ENCODE measurements at regions not wholly inside any gene's neighbourhood (a gene's known extent, or its start where the extent isn't known, plus 50 kb on each side); places are given as distances from the start of the nearest gene placed in this dataset.
A peak's percentile ranks its signal among the peaks of the same experiment; 100 is the strongest.

DNA sequence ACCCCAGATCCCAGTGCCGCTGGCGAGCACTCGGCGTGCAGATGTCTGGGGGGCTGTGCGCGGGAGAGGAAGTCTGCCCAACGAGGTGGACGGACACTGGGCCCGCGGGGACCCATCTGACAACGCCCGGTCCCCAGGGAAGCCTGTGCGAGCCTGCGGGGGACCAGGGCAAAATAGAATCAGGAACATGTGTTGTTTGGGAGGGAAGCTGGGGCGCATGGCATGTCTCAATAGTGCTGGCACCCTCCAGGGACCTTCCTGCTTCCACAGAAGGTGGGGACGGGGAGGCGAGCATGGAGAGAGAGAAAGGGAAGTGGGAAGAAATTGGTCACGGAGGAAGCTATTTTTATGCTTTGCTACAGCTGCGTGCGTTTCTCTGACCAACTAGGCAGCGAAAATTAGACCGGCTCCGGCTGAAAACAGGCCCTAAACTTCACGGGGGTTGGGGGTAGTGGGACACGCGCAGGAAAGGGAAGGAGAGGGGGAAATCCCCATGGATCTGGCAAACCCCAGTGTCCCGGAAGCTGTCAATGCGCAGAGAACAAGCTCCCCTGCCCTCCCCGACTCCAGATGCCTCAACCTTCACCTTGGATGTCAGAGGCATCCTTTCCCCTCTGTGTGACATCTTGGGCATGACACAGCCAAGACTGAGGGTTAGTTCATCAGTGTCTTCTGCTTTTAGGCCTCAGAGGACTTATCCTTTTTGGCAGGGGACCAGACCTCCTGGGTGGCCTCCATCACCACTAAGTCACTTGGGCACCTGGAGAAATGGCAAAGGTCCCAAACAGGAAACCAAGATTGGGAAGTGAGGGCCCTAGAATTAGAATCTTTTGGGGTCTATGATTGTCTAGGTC is 169.8 kb upstream of the BCOR start:
- DNase-seq = no peak

DNA sequence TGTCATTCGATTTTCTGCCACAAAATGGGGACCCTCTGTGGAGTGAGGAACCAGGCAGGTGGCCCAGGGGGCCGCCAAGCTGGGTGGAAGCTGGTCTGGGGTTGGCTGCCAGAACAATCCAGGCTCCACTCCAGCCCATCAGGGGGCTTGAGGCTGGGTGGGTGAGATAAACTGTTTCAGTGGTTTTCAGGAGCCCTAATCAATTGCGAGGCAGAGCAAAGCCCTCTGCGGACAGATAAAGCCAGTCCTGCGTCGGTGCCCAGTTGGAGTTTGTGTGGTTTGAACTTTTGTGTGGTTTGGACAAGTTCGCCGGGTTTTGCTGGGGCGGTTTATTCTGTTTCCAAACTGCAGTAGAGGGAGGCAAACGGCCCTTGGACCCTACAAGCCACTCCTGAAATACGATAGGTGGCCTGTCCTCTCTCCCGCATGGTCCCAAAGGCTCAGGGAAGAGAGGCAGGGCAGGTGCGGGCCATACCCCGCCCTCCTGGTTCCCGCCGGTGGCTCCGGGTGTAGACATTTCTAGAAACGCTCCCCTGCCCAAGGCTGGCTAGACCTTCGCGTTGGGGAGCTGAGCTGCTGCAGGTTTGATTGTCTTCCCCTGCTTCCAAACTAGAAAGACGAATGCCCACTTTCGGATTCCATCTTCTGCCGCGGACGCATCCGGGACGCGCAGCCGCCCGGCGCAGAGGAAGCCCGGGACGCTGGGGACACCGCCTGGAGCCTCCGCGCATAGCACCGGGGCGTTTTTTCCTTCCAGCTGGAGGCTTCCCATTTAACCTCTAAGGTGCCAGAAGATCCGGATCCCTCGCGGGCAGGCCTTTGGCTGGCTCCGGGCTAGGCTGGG is 169.0 kb upstream of the BCOR start:
- DNase-seq = peak in 1 of 2 experiments; percentile 0

DNA sequence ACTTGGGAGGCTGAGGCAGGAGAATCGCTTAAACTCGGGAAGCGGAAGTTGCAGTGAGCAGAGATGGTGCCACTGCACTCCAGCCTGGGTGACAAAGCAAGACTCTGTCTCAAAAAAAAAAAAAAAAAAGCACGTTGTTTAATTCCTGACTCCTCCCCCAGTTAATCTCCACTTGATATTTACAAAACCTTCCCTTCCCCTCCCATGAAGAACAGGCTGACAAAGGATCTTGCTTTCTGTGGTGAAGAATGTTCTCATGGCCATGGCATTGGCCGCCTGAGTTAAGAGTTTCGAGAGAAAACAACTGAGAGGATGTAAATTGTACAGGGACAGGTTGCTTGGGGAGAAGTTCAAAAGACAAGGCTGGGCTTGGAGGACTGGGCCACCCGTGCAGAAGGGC is 168.2 kb upstream of the BCOR start:
- DNase-seq = no peak

DNA sequence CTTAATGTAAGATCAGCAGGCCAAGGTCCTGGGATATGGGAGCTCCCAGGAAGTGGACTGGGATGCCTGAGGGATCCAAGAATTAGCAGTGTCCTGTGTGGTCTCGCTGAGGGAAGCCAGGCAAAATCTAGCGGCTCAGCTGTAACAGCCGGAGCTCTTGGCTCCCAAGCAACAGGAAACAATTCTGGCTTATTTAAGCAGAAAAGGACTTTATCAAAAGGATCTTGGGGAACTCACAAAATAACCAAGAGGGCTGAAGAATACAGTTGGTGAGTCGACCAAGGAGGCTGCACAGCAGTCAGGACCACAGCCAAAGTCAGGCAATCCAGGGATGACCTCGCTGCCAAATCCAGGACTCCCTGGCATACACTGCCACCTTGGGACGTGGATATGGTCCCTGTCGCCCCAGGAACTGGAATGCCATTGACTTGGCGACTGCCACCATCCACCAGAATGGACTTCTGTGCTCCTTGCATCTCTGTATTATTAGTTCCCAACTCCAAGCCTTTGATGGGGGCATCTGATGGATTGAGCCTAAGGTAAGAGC is 165.3 kb upstream of the BCOR start:
- no peak for DNase-seq

DNA sequence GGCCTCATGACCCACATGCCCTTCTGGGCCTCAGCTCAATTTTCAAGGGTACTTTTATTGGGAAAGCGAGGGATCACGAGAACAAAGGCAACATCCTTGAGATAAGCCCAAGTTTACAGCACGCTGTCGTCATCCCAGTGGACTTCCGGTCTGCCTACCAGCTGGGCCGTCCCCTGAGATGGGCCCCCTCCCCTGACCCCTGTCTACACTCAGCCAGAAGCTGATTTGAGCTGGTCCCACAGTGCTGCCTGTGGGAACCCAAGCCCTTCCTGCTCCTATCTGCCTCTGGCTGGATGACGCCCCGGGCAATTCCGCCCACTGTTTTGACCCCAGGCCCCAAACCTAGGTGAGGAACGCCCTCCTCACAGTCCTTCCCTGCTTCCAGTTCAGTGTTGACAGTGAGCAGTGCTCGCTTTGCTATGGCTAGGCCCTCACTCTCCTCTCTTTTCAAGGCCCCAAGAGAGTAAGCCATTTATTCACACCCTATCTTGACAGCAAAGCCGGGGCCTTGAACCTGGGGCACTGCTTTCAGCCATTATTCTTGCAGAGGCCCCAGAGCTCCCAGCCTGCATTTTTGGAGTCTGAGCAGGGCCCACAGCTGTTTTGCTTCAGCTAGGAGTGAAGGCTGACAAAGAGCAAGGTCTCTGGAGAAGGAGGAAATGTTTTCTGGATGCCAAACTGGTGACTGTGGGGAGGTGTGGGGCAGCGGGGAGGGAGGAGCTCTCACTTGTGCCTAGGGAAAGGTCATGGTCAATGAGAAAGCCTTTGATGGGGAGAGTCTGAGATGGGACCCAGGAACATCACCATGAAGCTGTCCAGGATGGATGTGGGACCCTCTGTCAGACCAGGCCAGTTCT is 164.6 kb upstream of the BCOR start:
- DNase-seq = no peak

DNA sequence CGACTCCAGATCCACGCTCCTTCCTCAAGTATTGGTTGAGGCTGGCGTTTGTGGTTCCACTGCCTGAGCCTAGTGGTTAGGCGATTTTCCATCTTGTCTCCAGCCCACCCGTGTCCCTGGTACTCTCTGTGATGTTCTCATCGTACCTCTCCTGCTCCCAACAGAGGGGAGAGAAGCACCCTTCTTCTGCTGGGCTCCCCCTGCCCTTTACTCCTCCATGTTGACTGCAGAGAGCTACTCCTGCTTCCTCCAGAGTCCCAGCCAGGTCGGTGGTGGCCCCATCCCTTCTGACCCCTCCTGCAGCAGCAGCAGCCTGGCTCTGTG is 164.0 kb upstream of the BCOR start:
- DNase-seq = no peak

DNA sequence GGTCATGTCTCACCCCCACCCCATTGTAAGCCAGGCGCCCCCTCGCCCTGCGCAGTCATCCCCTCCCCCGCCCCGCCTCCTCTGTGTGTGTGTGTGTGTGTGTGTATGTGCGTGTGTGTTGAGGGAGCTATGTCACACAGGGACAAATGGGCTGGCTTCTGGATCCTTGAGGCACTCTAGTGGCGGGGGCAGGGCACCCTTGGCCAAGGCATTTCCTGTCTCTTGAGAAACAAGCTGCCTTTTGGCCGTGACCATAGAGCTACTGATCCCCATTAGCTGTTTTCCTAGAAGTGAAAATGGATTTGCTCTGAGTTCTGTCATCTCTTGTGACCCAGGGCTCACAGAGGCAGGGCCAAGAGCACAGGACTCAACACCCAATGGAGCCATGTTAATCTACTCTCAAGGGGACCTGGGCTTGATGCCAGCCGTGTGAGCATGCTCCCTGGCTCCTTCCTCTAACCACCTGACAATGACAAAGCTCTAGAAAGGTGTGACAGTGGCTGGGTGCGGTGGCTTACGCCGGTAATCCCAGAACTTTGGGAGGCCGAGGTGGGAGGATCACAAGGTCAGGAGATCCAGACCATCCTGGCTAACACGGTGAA is 162.5 kb upstream of the BCOR start:
- DNase-seq = no peak

DNA sequence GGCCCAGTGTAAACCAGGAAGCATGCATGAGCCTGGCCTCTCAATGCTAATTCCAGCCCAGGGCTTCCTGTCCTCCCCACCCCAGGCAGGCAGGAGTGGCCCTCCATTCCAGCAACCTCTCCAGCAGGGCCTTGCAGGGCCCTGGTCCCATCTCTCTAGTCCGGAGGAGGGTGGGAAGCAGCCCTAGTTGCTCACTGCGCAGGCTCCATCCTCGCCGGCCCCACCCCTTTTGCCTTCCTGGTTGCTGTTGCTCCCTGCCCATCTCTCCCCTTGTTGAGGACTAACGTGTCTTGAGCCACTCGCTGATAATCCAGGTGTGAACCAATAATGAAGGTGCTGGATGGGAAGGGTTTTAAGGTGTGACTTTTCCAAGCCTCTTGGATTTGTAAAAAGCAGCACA is 161.2 kb upstream of the BCOR start:
- DNase-seq = no peak

DNA sequence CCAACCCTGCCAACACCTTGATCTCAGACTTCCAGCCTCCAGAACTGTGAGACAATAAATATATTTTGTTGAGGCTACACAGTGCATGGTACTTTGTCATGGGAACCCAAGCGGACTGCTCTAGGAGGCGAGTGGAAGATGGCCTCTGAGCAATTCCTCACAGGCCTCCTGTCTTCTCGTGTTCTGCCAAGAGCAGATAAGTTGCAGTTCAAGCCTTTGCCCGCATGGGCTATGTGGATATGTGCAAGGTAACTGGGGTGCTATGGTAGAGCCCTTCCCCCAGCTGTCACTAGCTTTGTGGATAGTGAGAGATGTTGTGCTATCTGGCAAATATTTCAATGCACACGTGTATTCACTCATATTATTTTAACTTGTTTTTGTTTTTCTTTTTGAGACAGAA is 156.0 kb upstream of the BCOR start:
- DNase-seq = no peak

DNA sequence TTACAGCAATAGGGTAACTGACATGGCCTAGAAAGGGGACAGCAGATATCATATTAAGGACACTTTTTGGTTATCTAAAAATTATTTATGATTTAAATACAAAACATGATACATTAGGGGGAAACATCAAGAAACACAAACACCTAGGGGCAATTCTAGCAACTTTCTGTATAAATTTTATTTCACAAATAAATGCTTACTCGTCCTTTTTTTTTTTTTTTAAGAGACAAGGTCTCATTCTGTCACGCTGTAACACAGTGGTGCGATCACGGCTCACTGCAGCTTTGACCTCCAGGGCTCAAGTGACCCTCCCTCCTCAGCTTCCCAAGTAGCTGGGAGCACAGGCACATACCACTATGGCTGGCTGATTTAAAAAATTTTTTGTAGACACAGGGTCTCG is 151.8 kb upstream of the BCOR start:
- DNase-seq = no peak

DNA sequence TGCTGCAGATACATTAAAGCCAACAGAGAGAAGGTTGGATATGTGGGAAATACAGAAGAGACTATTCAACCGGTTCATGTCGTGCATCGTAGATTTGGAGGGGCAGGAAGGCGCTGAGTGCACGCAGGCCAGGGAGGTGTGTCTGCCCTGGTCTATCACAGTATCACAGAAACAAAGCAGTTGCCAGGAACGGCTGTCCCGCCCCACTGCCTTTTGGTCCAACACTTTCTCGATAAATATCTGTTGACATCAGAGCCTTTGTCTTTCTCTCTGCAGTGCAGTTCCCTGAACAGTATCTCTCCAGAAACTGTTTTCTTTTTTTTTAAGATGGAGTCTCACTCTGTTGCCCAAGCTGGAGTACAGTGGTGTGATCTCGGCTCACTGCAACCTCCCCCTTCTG is 151.1 kb upstream of the BCOR start:
- no peak for DNase-seq

DNA sequence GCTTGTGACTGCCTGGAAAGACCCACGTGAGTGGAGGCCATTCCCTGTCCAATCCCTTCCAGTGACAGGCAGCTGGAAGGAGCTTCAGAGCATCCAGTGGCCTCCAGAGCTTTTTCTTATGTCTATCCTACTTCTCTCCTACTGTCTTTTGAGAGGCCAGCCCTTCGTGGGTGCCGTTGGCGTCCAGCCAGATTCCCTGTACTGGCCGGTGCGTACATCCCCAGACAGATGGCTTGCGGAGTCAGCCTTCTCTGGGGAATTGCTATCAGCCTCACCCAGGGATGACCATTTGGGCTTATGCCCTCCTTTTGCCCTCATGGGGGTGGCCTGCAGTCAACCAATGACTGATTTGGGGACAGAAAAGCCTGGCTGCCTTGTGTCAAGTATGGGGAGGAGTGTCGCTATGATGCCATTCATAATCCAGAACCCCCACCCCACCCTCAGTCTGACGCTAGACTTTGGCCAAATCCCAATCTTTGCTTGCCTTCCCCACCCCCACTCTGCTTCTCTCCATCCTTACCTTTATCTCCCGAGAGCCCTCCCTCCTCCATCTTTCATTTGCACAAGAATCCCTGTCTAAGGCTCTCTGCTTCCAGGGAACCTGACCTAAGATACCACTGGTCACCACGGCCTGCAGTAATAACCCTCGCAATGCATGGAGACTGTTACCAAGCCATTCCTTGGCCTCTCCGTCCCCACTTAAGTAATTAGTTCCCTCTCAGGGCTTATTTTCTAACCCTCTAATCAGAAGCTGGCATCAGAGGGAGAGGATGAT is 150.3 kb upstream of the BCOR start:
- no peak for DNase-seq

DNA sequence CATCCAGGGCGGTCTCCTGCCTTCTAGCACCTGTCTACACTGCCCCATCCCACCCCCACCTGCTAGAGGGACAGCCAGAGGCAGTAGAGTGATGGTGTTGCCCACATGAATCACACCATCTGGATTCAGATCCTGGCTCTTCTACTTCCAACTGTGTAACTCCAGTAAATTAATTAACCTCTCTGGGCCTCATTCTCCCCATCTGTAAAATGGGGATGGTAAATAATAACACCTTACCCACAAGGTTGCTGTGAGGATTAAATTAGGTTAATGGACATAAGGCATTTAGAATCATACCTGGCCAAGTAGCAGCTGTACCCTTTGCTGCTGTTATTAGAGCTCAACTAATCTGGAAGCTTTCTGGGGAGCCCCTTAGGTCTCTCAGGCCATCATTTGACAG is 149.6 kb upstream of the BCOR start:
- DNase-seq = no peak

DNA sequence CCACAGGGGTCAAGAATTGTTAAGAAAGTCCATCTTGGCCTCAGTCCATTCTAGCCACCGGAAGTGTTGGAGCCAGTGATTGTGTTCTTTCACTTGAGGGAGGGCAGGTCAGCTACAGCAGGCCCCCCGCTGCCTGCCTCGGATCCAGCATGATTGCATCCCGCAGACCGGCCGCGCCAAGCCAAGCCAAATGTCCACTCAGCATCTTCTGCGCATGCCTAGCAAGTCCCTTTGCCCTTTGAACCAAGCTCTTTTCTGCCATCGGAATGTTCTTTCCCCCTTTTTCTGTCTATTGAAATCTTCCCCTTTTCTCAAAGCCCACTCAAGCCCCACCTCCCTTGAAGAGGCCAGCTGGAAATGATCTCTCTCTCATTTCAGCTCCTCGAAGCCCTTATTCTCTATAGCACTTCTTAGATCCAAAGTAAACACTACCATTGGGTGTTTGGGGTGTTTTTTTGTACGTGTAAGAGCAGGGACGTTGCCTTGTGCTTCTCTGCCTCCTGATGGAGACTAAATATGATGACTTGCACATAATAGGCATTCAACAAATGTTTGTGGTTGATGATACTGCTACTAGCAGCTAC is 147.8 kb upstream of the BCOR start:
- peak in 1 of 2 experiments; percentile 3 for DNase-seq

DNA sequence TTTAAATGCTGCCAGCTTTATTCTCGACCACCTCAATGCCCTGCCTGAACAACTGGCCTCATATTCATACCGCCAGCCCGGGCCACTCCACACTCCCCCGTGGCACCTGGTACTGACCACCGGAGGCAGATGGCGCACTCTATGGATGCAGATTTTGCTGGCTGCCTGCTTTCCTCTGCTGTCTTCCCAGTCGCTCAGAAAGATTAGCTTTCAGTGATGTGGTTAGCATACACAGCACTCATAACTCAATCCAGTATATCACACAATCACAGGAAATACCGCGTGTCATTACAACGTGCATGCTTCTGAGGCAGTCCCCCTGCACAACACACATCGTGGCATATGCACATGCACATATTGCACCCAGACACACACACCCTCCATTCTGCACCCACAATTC is 147.2 kb upstream of the BCOR start:
- no peak for DNase-seq

DNA sequence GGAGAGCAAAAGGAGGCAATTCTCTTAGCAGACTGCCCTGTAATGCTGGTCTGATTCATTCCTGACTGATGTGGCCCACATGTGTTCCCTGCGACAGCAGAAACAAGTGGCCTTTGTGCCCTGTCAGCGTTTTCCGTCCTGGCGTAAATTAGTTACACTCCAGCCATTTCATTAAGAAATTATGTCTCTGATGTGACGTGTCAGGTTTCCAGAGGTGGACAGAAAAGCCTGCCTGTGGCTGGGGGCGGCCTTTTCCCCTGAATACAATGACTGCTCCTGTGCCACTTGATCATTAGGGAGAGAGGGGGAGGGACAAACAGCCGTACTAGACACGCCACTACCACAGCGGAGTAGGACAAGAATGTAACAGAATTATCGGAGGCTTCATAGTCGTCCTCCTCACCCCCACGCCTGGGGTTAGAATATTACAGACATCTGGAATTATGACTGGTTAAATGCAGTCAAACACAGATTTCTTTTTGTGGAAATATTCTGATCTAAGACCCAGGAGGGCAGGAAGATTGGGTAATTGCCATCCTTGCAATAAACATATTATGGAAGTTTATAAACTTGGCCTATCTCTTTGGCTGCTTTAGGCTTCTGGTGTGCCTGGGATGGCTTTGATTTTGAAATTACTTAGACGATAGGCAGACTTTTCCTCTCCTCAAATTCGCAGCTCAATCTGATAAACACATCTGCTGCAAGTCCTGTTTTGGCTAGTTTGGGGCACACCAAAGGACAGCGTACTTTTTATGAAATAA is 146.2 kb upstream of the BCOR start:
- no peak for DNase-seq

DNA sequence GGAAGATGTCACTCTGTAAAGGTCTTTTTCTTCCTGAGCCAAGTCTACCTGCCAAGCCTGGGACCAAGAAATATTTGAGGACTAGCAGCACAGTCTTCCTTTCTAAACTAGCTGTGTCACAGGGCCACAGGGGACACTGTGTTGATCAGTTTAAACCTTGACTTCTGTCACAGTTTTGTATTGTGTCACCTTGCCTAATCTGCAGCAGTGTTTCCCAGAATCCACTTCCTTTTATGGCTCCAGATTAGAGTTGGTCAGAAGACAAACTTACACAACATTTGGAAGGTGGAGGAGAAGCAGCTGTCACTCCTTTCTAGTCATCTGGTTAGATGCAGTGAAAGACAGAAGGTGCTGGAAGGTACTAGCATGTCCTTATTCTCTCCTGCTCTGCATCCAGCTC is 143.1 kb upstream of the BCOR start:
- no peak for DNase-seq

DNA sequence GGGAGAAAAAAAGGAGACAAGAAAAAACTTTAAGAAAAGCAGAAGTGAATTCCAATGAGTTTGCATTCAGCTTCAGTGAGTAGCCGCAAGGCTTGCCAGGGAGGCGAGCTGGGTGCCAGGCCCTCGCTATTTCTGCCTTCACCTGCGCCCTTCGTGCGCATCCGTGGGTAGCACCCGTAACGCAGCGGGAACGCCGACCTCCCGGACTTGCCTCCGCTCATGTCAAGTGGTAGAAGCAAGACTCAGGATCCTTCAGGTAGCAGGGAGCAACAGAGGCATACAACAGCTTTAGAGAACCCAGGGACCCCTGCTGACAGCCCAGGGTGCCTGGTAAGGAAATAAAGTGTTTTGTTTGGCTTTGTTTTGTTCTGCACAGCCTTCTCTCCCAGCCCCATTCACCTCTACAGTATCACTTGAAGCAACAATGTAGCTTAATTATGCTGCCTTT is 140.0 kb upstream of the BCOR start:
- DNase-seq = no peak

DNA sequence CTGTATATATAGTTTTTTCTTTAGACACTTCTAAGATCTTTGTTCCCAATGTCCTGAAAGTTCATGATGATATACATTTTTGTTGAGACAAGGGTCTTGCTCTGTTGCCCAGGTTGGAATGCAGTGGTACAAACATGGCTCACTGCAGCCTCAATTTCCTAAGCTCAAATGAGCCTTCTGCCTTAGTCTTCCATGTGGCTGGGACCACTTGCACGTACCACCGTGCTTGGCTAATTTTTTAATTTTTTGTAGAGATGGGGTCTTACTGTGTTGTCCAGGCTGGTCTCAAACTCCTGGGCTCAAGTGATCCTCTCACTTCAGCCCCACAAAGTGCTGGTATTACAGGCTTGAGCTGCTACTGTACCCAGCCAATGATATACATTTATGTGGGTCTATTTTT is 132.9 kb upstream of the BCOR start:
- no peak for DNase-seq

DNA sequence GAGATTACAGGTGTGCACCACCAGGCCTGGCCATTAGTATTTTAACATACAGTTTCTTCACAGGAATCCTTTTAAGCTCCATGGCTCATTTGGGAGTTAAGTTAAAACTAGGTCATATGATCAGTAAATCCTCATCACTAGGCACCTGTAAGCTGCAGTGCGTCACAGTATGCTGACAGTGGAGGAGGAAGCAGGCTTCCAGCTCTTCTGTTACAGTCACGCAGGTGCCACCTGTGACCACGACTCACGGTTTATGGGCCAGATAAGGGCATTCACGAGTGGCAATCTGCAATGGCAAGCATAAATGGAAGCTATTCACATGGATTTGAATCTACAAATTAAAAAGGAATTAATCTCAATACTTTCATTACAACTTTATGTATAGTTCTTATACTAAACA is 129.4 kb upstream of the BCOR start:
- no peak for DNase-seq

DNA sequence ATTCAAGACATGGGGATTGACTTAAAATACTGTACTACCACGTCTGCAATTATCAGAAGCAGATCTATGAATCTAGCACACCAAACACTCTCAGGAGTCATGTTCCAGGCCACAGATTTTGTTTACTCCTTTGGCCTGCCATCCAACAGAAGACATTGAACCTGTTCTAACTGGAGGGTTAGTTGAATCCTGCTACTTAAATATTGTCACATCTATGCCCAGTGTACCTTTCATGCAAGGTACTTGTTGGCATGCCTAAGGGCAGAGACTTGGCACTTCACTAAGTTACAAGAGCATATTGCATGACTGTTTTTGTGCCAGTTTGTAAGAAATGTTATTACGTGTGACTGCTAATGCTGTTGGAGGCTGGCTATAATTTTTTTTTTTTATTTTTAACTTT is 126.9 kb upstream of the BCOR start:
- DNase-seq = no peak

Measured in NCI-H187 (cell line).